IMR-90 (cell line): ENCODE measurements at regions not wholly inside any gene's neighbourhood (a gene's known extent, or its start where the extent isn't known, plus 50 kb on each side); places are given as distances from the start of the nearest gene placed in this dataset.

Experiments
- ATAC-seq: fragments of 200-7000 bp; cut with Tn5 transposase; 2 replicates; pipeline ENCODE4 v1.9.1; 2020; ENCODE audit warnings: low read depth, mild to moderate bottlenecking, moderate library complexity
- BruUV-seq: library from RNA; stranded (reverse); fragments of 400-500 nt; replicated peaks from 2 replicates; lab custom pipeline; 2021; lab: Mats Ljungman, UMichigan
- CTCF ChIA-PET: fragments of 300-600 bp; formaldehyde crosslinking; extraction: SDS; loops from one replicate; lab custom pipeline; 2021; ENCODE audit warnings: antibody characterized with exemption; lab: Yijun Ruan, JAX
- POLR2A ChIA-PET: fragments of 300-600 bp; sonication (Branson Sonifier 250); formaldehyde crosslinking; loops from one replicate; lab custom pipeline; 2022; ENCODE audit warnings: antibody characterized with exemption; ENCODE audit not compliant: unreplicated experiment; lab: Charles Lee
- DNase-seq: peaks from one replicate; pipeline ENCODE4 v3.0.0; 2013
- H2AFZ ChIP-seq: replicated peaks from 2 replicates; pipeline ENCODE3; 2013; ENCODE audit warnings: low read length, mild to moderate bottlenecking; ENCODE audit not compliant: poor library complexity
- H2AK5ac ChIP-seq: 2 replicates; pipeline ENCODE4 v1.6.1; 2013; ENCODE audit warnings: low read depth, low read length, inconsistent platforms
- H2AK9ac ChIP-seq: replicated peaks from 2 replicates; pipeline ENCODE3; 2013; ENCODE audit warnings: mild to moderate bottlenecking, low read depth, low read length, moderate library complexity; ENCODE audit not compliant: poor library complexity
- H2BK120ac ChIP-seq: 2 replicates; pipeline ENCODE4 v1.6.1; 2013; ENCODE audit warnings: low read depth, low read length, inconsistent platforms
- H2BK15ac ChIP-seq: 3 replicates; pipeline ENCODE4 v1.6.1; 2013; ENCODE audit warnings: low read depth, low read length, inconsistent platforms
- H2BK20ac ChIP-seq: 2 replicates; pipeline ENCODE4 v1.6.1; 2013; ENCODE audit warnings: low read depth, mild to moderate bottlenecking, inconsistent platforms, low read length, moderate library complexity
- H2BK5ac ChIP-seq: 2 replicates; pipeline ENCODE4 v1.6.1; 2013; ENCODE audit warnings: mild to moderate bottlenecking, low read depth, low read length, inconsistent platforms; ENCODE audit not compliant: poor library complexity, severe bottlenecking
- H3K14ac ChIP-seq: replicated peaks from 2 replicates; pipeline ENCODE4 v1.6.1; 2013; ENCODE audit warnings: low read depth, low read length, inconsistent platforms
- H3K18ac ChIP-seq: 2 replicates; pipeline ENCODE4 v1.6.1; 2013; ENCODE audit warnings: low read depth, low read length, control low read depth
- H3K23ac ChIP-seq: 2 replicates; pipeline ENCODE4 v1.6.1; 2013; ENCODE audit warnings: low read depth, low read length, inconsistent platforms
- H3K27ac ChIP-seq: 2 replicates; pipeline ENCODE4 v1.5.1; 2013; ENCODE audit warnings: mild to moderate bottlenecking, control low read depth, low read length; ENCODE audit not compliant: insufficient read depth
- H3K27me3 ChIP-seq: 2 replicates; pipeline ENCODE4 v1.6.1; 2013; ENCODE audit warnings: low read length; ENCODE audit not compliant: control insufficient read depth, insufficient read depth
- H3K36me3 ChIP-seq: 2 replicates; pipeline ENCODE4 v1.6.1; 2013; ENCODE audit warnings: low read length, mixed read lengths; ENCODE audit not compliant: control insufficient read depth, insufficient read depth
- H3K4ac ChIP-seq: 2 replicates; pipeline ENCODE4 v1.6.1; 2013; ENCODE audit warnings: low read depth, low read length, inconsistent platforms
- H3K4me1 ChIP-seq: 2 replicates; pipeline ENCODE4 v1.6.1; 2013; ENCODE audit warnings: low read length, mixed read lengths; ENCODE audit not compliant: control insufficient read depth, insufficient read depth
- H3K4me2 ChIP-seq: 2 replicates; pipeline ENCODE4 v1.6.1; 2013; ENCODE audit warnings: low read depth, mild to moderate bottlenecking, control low read depth, low read length, moderate library complexity
- H3K4me3 ChIP-seq: 2 replicates; pipeline ENCODE4 v1.5.1; 2013; ENCODE audit warnings: low read depth, mild to moderate bottlenecking, control low read depth, low read length, moderate library complexity; ENCODE audit not compliant: insufficient read depth
- H3K56ac ChIP-seq: 2 replicates; pipeline ENCODE4 v1.6.1; 2013; ENCODE audit warnings: low read length, inconsistent platforms; ENCODE audit not compliant: insufficient read depth; ENCODE audit errors: extremely low read depth
- H3K79me1 ChIP-seq, 2 experiments: 2 replicates each; pipeline ENCODE4 v1.6.1; 2013; ENCODE audit warnings: low read length in 2 of 2, inconsistent platforms in 1 of 2, low read depth in 1 of 2
- H3K9ac ChIP-seq: 2 replicates; pipeline ENCODE4 v1.6.1; 2013; ENCODE audit warnings: low read depth, low read length, control low read depth
- H3K9me1 ChIP-seq: 2 replicates; pipeline ENCODE4 v1.6.1; 2013; ENCODE audit warnings: low read length, inconsistent platforms; ENCODE audit not compliant: insufficient read depth
- H3K9me3 ChIP-seq: 2 replicates; pipeline ENCODE4 v1.6.1; 2013; ENCODE audit warnings: low read length; ENCODE audit not compliant: control insufficient read depth, insufficient read depth
- H4K20me1 ChIP-seq: 2 replicates; pipeline ENCODE4 v1.6.1; 2013; ENCODE audit warnings: low read length, inconsistent platforms; ENCODE audit not compliant: insufficient read depth
- H4K5ac ChIP-seq: 2 replicates; pipeline ENCODE4 v1.6.1; 2013; ENCODE audit warnings: mild to moderate bottlenecking, low read depth, low read length, control low read depth
- H4K8ac ChIP-seq, 2 experiments: 2 replicates each; pipeline ENCODE4 v1.6.1; 2013; ENCODE audit warnings: low read depth in 2 of 2, low read length in 2 of 2, control low read depth in 1 of 2, inconsistent platforms in 1 of 2
- H4K91ac ChIP-seq: 2 replicates; pipeline ENCODE4 v1.6.1; 2013; ENCODE audit warnings: low read depth, low read length, inconsistent platforms; ENCODE audit not compliant: insufficient read depth
- BHLHE40 ChIP-seq: fragments of 150-350 bp; IDR thresholded peaks from 2 replicates; pipeline ENCODE4 v1.6.1; 2016; ENCODE audit warnings: mild to moderate bottlenecking, low read depth, low read length
- CEBPB ChIP-seq: IDR thresholded peaks from 2 replicates; pipeline ENCODE4 v1.6.1; 2012; ENCODE audit warnings: low read depth, low read length, improper control_type of control experiment
- CHD1 ChIP-seq: IDR thresholded peaks from 2 replicates; pipeline ENCODE4 v1.6.1; 2012; ENCODE audit warnings: low read depth, low read length, improper control_type of control experiment
- ELK1 ChIP-seq: fragments of 150-350 bp; IDR thresholded peaks from 2 replicates; pipeline ENCODE4 v1.6.1; 2016; ENCODE audit warnings: low read depth, mild to moderate bottlenecking, low read length, moderate library complexity, borderline replicate concordance
- FOS ChIP-seq: fragments of 150-350 bp; IDR thresholded peaks from 2 replicates; pipeline ENCODE4 v1.6.1; 2016; ENCODE audit warnings: low read depth, low read length
- MAFK ChIP-seq: IDR thresholded peaks from 2 replicates; pipeline ENCODE4 v1.6.1; 2012; ENCODE audit warnings: low read depth, low read length, improper control_type of control experiment
- MAZ ChIP-seq: IDR thresholded peaks from 2 replicates; pipeline ENCODE4 v1.6.1; 2012; ENCODE audit warnings: low read depth, mild to moderate bottlenecking, low read length, improper control_type of control experiment, moderate library complexity, borderline replicate concordance
- POLR2A ChIP-seq: IDR thresholded peaks from 2 replicates; pipeline ENCODE4 v1.6.1; 2012; ENCODE audit warnings: mild to moderate bottlenecking, low read depth, low read length
- RAD21 ChIP-seq: IDR thresholded peaks from 2 replicates; pipeline ENCODE4 v1.6.1; 2012; ENCODE audit warnings: low read length, improper control_type of control experiment
- RCOR1 ChIP-seq: IDR thresholded peaks from 2 replicates; pipeline ENCODE4 v1.6.1; 2012; ENCODE audit warnings: mild to moderate bottlenecking, low read length, improper control_type of control experiment; ENCODE audit not compliant: insufficient replicate concordance
- USF2 ChIP-seq: fragments of 150-350 bp; IDR thresholded peaks from 2 replicates; pipeline ENCODE4 v1.6.1; 2017; ENCODE audit warnings: mild to moderate bottlenecking, antibody characterized with exemption, low read length, low read depth
- WGBS, 2 experiments: methylation state at CpG; one replicate each; pipeline versions ENCODE4 v1.1.5 to v1.1.7; 2013; ENCODE audit warnings: missing lambda C conversion rate in 2 of 2; ENCODE audit not compliant: insufficient read length in 1 of 2; ENCODE audit errors: extremely low coverage in 2 of 2; 5-methylcytosine and 5-hydroxymethylcytosine counted together
- dilution Hi-C: fragments of 300-500 bp; cut with HindIII; formaldehyde crosslinking; loops from one replicate; pipeline ENCODE4 v1.14.3; 2018; ENCODE audit warnings: low sequenced_read_pairs; ENCODE audit not compliant: unreplicated experiment
- in situ Hi-C: fragments of 300-500 bp; cut with MboI; formaldehyde crosslinking; loops from 3 replicates; pipeline ENCODE4 v1.14.3; 2019; ENCODE audit warnings: low sequenced_read_pairs, inconsistent platforms, mixed read lengths
- intact Hi-C: fragments of 100-400 bp; cut with micrococcal nuclease; formaldehyde crosslinking; loops from 2 replicates; pipeline ENCODE4 v1.10.0; 2022

- H3K4ac ChIP-seq: no peak overlapping the region
- no peak overlapping the region for H3K4me2 ChIP-seq
- WGBS, 2 experiments: 74% methylated on average over 4 of the region's 5 CpGs; no CpG with 5 or more reads in 1 of the 2 experiments
- no peak overlapping the region for H3K56ac ChIP-seq
- no TSS peak for BruUV-seq
- no peak overlapping the region for H2BK5ac ChIP-seq
- H3K79me1 ChIP-seq: no peaks in the 10 kb centered on the region
- H3K9me3 ChIP-seq: peaks cover 32% of the 10 kb centered on the region
- H3K9me1 ChIP-seq: no peaks in the 10 kb centered on the region
- H2BK15ac ChIP-seq: no peak overlapping the region
- no peak overlapping the region for H3K23ac ChIP-seq
- no peak overlapping the region for H3K9ac ChIP-seq
- no peaks in the 10 kb centered on the region for H3K27me3 ChIP-seq
- POLR2A ChIA-PET: no interaction called here
- ATAC-seq (no peak), DNase-seq (no peak)
- no peak overlapping the region for H2AK9ac ChIP-seq
- no peak overlapping the region for H2AK5ac ChIP-seq
- H2BK120ac ChIP-seq: no peak overlapping the region
- in situ Hi-C loops: no loop called here
- no peak overlapping the region for H3K27ac ChIP-seq
- no peaks in the 10 kb centered on the region for H3K36me3 ChIP-seq
- no peak overlapping the region for H3K4me3 ChIP-seq
- no peak overlapping the region for H2BK20ac ChIP-seq
- intact Hi-C loops: no loop called here
- no peaks in the 10 kb centered on the region for H3K4me1 ChIP-seq
- H4K8ac ChIP-seq: no peak overlapping the region
- CTCF ChIA-PET: no interaction called here
- no peak overlapping the region for H4K91ac ChIP-seq
- TF ChIP-seq USF2 (no peak), MAZ (no peak), MAFK (no peak), POLR2A (no peak), RCOR1 (no peak), CHD1 (no peak), BHLHE40 (no peak), CEBPB (no peak), ELK1 (no peak), RAD21 (no peak), FOS (no peak)
- dilution Hi-C loops: no loop called here
- no peak overlapping the region for H3K18ac ChIP-seq
- no peak overlapping the region for H3K14ac ChIP-seq
- H2AFZ ChIP-seq: no peak overlapping the region
- no peaks in the 10 kb centered on the region for H4K20me1 ChIP-seq
- no peak overlapping the region for H4K5ac ChIP-seq
Measured at GRCh38 chr2:4024605-4025004, 321.2 kb downstream of the DCDC2C start.
